ENCODE measurements at regions not wholly inside any gene's neighbourhood (a gene's known extent, or its start where the extent isn't known, plus 50 kb on each side); places are given as distances from the start of the nearest gene placed in this dataset.
"Not testable (repeated sequence)": the region's sequence is repeated elsewhere in the genome, so short reads cannot be mapped to it uniquely, and the experiment has no call there.

DNA sequence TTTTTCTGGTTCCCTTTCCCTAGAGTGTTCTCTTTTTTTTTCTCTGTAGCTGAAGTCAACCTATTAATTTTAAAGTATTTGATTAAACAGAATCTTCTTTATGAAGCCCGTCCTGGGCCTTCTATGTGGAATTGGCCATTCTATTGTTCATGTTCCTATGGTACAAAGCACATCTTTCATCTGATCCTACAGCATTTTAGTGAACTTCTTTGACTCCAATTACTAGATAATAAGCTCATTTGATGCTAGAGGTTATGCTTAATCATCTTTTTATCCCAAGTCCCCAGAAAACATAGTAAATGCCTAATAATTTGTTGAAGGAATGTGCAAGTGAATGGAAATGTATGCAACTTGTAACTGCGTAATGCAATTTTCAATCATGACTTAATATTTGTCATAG lies 472.0 kb upstream of the KLF6 start:
- ATAC-seq: no peak

GRCh38 chr10:4255751-4256150 lies 470.7 kb upstream of the KLF6 start:
- intact Hi-C loops (cut with DNase I, micrococcal nuclease): no loop called here
- ATAC-seq: no peak
- DNase-seq: no peak

More for the DNA sequence above, 472.0 kb upstream of the KLF6 start:
- no peak for DNase-seq
- intact Hi-C loops (cut with DNase I, micrococcal nuclease): no loop called here

GRCh38 chr10:4254101-4254994 lies 469.3 kb upstream of the KLF6 start:
- ATAC-seq (no peak), DNase-seq (no peak)
- intact Hi-C loops (cut with DNase I, micrococcal nuclease): no loop called here

DNA sequence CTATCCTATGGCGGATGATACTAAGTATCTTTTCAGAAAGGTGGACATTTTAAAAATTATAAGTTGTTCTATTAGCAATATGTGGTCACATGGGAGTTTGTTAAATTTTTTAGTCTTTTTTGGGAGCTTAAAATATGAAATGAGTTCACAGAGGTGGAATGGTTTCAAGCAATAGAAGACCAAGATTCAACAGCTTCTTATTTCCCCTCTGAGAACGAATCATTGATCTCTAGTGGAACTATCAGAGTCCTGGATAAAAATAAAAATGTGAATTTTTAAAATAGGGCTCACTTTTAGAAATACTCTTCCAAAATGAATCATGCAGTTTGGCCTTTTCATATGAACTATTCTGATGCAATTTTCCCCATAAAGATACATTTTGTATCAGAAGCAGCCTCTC lies 467.7 kb upstream of the KLF6 start:
- no peak for ATAC-seq
- DNase-seq: no peak
- intact Hi-C loops (cut with DNase I, micrococcal nuclease): no loop called here

- no peak for DNase-seq
- intact Hi-C loops (cut with DNase I, micrococcal nuclease): no loop called here
- ATAC-seq: no peak
Observed at GRCh38 chr10:4250587-4250887, 465.5 kb upstream of the KLF6 start.

GRCh38 chr10:4249841-4250586 lies 465.0 kb upstream of the KLF6 start:
- intact Hi-C loops (cut with DNase I, micrococcal nuclease): no loop called here
- DNase-seq: no peak
- no peak for ATAC-seq

- intact Hi-C loops (cut with DNase I, micrococcal nuclease): no loop called here
- ATAC-seq (no peak), DNase-seq (no peak)
Observed at GRCh38 chr10:4247379-4247778, 462.4 kb upstream of the KLF6 start.

DNA sequence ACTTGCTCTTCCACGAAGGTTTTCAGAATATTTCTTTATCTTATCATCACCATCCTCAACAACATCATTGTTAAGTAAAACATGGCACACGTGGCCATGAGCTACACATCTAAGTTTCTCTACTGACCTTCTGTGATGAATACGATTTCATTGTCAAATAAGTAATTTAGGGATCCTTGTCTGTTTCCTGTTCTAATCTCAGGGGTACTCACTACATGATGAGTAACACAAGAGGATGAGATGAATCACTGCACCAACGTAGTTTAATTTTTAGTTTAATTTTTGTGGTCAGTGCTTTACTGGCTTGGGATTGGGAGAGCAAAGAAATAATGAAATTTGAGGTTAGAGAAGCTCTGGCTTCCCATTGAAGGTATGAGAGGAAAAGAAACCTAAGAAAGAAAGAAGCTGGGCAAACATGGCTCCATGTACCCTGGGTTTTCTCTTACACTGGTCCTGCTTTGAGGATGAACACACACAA lies 461.9 kb upstream of the KLF6 start:
- no peak for ATAC-seq
- intact Hi-C loops (cut with DNase I, micrococcal nuclease): no loop called here
- DNase-seq: no peak

DNA sequence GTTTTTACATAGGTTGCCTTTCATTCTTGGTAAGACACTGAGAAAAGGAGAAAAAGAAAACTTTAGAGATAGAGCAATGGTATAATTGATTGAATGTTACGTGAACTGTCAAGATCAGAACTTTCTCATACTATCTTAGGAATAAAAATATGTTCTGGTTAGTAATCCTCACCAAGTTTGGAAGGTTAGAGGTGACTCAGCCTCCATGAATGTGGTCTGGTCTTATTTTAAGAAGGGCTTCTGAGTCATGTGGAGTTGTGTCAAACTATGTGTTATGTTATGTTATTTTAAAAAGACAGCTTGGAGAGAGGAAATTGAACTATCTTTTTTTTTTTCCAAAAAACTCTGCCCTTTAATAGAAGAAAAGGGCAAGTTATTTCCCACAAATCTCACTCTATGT lies 458.6 kb upstream of the KLF6 start:
- intact Hi-C loops (cut with DNase I, micrococcal nuclease): no loop called here
- DNase-seq (no peak), ATAC-seq (no peak)

DNA sequence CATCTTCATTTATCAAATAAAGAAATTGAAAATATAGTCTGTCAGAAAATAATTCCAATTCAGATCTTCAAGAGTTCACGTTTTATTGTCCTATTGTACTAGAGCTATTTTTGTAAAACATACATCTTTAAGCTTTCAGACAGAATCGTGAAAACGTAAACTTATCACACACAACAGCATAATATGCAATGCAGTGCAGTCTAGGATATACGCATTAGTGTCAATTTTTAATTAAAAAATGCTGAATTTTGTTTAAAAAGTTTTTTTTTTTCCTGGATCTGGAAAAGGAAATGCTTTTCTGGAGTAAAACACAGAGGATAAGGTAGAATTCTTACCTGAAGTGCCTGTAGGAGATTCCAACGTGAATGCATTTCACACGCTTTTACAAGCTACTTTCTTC lies 458.2 kb upstream of the KLF6 start:
- intact Hi-C loops (cut with DNase I, micrococcal nuclease): no loop called here
- no peak for DNase-seq
- ATAC-seq: no peak

GRCh38 chr10:4242561-4243035 lies 457.6 kb upstream of the KLF6 start:
- no peak for ATAC-seq
- intact Hi-C loops (cut with DNase I, micrococcal nuclease): no loop called here
- DNase-seq: no peak

GRCh38 chr10:4241724-4242345 lies 456.8 kb upstream of the KLF6 start:
- ATAC-seq (no peak), DNase-seq (no peak)

DNA sequence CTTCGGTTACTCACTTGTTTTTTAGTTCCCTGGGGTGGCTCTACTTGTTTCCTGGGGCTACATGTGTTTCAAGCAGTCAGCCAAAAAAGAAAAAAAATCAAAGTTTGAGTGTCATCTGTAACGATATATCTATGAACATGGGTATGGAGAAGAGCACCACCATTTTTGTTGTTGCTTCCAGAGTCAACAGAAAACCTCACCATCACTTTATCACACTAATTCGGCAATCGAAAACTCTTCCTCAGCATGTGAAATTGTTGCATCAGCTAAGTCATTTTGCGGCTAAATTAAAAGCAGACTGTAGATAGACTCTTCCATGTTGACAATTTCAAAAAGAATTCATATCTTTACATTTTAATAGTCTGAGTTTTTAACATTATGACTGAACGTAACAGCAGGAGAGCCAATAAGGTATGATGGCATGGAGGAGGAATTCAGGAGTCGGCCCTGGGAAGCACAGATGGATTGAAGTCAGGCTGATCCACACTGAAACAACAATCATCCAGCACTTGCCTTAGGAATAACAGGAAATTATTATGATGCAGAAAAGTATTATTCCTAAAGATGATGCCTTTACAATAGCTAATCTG lies 455.7 kb upstream of the KLF6 start:
- DNase-seq: no peak
- intact Hi-C loops (cut with DNase I, micrococcal nuclease): no loop called here
- ATAC-seq: no peak

More at GRCh38 chr10:4241724-4242345, 456.8 kb upstream of the KLF6 start:
- intact Hi-C loops (cut with DNase I, micrococcal nuclease): no loop called here

- ATAC-seq: no peak
- DNase-seq: no peak
- intact Hi-C loops (cut with DNase I, micrococcal nuclease): no loop called here
Observed at GRCh38 chr10:4239186-4239585, 454.2 kb upstream of the KLF6 start.

DNA sequence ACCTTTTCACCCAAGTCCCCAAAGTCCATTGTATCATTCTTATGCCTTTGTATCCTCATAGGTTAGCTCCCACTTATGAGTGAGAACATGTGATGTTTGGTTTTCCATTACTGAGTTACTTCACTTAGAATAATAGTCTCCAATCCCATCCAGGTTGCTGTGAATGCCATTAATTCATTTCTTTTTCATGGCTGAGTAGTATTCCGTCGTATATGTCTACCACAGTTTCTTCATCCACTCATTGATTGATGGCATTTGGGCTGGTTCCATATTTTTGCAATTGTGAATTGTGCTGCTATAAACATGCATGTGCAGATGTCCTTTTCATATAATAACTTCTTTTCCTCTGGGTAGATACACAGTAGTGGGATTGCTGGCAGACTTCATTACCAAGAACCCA lies 451.9 kb upstream of the KLF6 start:
- ATAC-seq; intact Hi-C loops (cut with DNase I, micrococcal nuclease); DNase-seq: not testable (repeated sequence)

- DNase-seq (no peak), ATAC-seq (peak; percentile 18)
- intact Hi-C loops (cut with DNase I, micrococcal nuclease): no loop called here
Observed at GRCh38 chr10:4234661-4235060, 449.7 kb upstream of the KLF6 start.

DNA sequence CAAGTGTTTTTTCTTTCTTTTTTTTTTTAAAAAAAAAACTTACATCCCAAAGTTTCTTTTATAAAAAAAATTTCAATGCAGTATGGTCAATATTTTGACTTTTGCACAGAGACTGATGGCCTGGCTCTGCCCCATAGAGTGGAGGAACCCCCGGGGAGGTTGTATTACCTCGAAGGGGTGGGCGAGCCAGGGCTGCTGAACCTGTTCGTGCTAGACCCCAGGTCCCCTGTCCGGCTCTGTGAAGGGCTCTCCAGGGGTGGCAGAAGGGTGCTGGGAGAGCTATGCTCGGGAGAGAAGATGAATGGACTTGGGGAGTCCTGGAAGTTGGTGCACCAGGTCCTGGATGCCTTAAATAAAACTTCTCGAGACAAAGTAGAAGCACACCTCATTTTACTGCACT lies 446.4 kb upstream of the KLF6 start:
- intact Hi-C loops (cut with DNase I, micrococcal nuclease): no loop called here
- DNase-seq (no peak), ATAC-seq (no peak)

DNA sequence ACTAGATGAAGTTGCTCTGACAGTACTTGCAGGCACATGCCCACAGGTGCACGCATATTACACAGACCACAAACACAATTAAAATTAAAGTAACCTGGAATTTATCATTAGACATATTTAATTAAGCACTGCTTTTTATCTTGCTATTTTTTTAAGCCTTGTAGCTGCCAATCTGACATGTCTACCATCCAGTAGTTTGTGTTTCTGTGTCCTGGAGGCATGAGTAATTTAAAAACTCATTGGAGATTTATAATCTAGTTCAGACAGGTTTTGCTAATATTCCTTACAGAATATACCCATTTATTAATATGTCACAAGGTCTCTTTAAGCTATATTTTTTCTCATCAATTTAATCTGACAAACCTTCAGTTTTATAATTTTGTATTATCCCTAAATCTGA lies 445.0 kb upstream of the KLF6 start:
- intact Hi-C loops (cut with DNase I, micrococcal nuclease): no loop called here
- no peak for ATAC-seq

DNA sequence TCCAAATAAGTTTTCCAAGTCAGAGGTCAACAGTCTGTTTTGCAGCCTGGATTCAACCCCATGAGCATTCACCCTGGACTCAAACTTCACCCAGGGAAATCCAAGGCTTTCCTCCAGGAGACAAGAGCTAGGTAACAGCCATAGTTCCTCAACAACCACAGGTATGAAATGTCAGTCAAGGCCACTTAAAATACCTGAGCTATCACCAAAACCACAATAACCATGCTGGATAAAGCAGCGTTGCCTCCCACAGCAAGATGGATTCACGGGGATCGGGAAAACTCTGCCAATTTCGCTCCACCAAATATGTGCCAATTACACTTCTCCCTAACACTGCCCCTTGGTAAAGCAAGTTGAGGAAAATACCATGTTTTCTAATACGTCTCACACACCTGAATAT lies 444.1 kb upstream of the KLF6 start:
- intact Hi-C loops (cut with DNase I, micrococcal nuclease): no loop called here
- DNase-seq (no peak), ATAC-seq (no peak)

More for the DNA sequence above, 445.0 kb upstream of the KLF6 start:
- no peak for DNase-seq
